HG03565 (cell line): ENCODE measurements at regions not wholly inside any gene's neighbourhood (a gene's known extent, or its start where the extent isn't known, plus 50 kb on each side); places are given as distances from the start of the nearest gene placed in this dataset.
"Not testable (repeated sequence)": the region's sequence is repeated elsewhere in the genome, so short reads cannot be mapped to it uniquely, and the experiment has no call there.

Source experiments
- ATAC-seq: cut with Tn5 transposase; IDR thresholded peaks from one replicate; pipeline ENCODE4 v1.9.1; 2021; ENCODE audit warnings: mild to moderate bottlenecking, moderate library complexity; ENCODE audit not compliant: unreplicated experiment

DNA sequence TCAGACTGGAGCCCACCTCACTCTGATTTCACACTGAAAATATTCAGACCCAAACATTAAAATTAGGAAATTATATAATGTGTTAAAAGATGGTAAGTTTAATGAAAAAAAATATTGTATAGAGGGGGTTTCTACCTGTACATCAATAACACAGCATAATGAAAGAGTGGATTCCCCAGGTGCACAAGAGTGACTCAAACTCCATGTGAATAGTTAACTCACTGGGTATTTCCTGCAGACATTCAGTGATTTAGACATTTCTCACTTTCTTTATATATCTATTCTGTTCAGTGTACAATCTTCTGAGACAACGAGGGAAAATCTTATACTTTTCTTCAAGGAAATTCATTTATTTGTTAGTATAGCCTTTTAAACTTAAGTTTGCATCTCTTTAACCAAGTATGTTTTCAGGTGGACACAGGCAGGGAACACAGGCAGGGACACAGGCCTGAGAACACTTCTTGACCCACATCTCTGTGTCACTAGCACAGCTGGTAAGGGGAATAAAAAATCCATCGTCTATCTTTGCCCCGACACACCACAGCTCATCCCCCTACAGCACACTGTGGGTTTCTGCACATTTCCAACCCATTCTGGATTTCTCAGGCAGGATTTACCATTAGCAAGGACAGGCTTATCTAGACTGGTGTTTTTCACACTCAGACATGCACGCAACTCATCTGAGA, 525.5 kb upstream of the BOD1L1 start:
- ATAC-seq = peak; percentile 52

DNA sequence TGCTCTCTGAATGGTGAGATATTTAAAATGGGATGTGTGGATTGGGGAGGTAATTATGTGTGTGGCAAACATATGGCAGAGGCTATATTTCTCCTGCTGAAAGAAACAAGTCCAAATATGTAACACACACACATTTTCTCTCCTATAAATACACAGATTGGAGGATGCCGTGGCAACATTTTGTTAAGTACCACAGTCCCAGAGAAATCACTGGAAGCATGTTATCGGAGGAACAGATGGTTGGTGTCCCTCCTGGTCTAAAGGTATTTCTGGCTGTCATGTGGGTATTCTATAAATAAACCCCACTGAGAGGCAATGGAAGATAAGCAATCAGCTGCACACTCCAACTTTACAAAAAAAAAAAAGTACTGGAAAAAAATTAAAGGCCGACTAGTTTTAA, 528.3 kb upstream of the BOD1L1 start:
- ATAC-seq = no peak

DNA sequence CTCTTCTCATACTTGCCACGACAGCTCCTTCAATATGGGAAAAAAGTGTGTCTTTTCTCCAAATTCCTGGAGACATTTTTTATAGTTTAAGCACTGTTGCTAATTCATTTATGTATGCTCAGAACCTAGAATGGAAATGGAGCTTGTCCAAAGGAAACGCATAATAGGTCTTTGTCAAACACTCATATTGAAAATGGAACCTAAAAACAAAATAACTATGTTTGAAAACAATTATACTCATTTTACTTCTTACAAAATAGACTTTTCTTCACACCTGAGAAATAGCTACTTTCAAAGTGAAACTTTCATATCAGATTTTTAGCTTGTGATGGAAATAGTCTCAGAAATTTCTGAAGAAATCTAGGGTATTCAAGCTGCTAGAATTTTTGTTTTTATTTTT, 529.7 kb upstream of the BOD1L1 start:
- peak; percentile 62 for ATAC-seq

DNA sequence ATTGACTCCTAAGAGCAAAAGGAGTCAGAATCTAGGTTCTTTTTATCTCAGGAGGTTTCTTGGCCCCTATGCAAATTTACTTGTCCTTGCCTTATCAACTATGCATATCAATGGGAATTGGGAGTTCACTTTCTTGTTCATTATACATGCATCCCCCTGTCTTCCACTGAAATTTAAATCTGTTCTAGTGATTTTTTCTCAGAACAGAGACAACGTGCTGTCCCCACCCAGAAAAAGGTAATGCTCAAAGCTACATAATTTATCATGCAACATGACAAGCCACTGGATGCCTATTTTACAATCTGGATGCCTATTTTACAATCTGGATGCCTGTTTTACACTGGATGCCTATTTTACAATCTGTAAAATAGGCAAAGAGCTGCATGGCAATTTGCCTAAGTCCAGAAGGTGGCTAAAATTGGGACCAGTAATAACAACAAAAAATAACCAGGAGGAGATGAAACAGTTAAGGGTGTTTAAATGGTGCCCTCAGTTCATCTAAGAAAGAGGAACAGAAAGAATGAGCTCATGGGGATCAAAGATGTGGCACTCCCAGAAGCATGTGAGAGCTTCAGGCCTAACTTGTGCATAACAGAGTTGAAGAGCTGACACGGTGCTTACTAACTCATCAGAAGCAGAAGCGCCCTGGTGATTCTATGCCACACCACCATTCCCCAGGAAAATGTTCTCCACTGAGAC, 537.8 kb upstream of the BOD1L1 start:
- peak; percentile 99 for ATAC-seq

DNA sequence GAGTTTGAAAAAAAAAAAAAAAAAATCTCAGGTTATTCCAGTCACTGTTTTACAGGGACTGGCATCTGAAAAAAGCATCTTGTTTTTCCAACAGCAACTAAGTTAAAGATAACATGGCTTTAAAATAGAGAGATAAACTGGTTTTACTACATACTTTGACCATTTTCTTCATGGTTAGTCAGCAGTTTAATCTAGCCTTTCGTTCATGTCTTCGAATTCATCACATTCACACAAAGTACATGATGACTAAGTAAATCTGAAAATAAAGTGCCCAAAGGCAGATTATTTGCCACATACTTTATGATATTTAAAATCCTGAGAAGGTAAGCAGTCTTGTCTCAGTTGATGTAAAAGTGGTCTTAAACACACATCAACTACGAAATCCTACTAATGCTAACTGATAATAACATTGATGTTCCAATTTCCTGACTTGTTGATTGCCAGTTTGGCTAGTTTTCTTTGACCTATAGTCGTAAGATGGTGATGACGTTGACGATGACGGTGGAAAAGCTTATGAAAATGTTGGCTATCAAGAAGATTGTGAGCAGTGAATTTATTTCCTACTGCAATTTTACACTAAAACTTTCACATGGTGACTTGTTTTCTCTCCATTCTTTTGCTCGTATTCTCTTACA, 540.5 kb upstream of the BOD1L1 start:
- no peak for ATAC-seq

DNA sequence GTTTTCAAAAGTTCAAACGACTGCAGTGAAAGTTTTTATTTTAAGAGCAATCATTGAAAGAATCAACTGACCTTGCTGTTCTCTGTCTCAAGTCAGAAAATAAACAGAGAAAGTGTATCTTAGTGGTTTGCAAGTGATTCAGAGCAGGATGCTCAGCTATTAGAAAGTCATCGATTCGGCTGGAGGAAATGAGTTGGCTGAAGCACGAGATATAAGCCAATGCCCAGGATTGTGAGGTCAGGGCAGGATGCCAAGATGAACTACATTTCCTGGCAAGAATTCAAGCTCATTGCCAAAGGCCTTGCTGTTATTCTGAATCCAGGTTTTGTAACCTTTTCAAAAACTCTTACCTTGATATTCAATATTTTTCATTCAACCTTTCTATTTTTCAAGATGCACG, 541.4 kb upstream of the BOD1L1 start:
- peak; percentile 55 for ATAC-seq

DNA sequence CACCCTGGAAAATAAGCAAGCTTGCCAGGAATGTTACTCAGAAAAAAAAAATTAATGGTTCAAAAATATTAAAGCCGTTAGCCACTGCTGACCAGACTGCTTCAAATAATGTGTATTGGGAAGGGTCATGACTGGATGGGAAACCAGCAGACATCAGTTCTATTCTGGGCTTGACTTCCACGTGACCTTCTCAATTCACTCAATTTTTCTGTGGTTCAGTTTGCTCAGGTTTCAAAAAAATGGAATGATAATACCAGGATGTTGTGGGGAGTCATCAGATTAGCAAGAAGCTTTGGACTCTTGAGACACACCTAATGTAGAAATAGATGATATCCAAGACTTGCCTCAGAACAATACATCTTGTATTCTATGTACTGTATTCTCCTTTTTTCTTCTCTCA, 541.9 kb upstream of the BOD1L1 start:
- no peak for ATAC-seq

DNA sequence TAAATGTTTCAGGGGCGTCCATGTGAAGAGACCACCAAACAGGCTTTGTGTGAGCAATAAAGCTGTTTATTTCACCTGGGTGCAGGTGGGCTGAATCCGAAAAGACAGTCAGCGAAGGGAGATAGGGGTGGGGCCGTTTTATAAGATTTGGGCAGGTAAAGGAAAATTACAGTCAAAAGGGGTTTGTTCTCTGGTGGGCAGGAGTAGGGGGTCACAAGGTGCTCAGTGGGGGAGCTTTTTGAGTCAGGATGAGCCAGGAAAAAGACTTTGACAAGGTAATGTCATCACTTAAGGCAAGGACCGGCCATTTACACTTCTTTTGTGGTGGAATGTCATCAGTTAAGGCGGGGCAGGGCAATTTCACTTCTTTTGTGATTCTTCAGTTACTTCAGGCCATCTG, 542.4 kb upstream of the BOD1L1 start:
- ATAC-seq = not testable (repeated sequence)

DNA sequence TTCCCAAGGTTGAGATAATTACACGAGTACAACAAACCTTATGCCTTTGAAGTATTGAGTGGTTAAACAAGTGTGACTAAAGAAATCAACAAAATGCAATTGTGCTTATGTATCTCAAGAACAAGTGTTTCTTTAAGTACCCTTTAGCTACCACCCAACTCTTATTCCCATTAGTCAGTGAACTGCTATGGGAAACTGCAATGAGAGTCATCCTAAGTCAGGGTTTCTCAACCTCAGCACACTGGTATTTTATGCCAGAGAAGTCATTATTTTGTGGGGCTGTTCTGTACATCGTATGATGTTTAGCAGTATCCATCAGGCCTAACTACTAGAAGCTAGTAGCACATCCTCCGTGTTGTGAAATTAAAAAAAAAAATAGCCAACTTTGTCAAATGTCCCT, 549.1 kb upstream of the BOD1L1 start:
- no peak for ATAC-seq

DNA sequence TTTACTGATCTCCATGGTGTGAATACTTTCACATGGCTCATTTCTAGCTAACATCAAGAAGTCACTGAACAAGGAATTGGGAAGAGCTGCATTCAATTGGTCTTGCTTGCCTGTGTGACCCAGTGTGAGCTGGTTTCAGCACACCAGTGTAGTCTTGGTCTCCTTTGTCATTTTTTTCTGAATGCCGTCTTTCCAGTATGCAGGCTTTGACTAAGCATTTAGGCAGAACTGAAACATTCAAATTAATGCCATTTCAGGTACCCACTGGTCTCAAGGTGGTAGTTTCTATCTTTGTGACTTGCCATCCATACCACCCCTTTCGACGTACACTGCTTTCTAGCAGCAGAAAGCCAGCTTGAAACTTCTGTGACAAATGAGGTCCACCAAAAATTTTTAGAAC, 550.5 kb upstream of the BOD1L1 start:
- ATAC-seq = peak; percentile 76

DNA sequence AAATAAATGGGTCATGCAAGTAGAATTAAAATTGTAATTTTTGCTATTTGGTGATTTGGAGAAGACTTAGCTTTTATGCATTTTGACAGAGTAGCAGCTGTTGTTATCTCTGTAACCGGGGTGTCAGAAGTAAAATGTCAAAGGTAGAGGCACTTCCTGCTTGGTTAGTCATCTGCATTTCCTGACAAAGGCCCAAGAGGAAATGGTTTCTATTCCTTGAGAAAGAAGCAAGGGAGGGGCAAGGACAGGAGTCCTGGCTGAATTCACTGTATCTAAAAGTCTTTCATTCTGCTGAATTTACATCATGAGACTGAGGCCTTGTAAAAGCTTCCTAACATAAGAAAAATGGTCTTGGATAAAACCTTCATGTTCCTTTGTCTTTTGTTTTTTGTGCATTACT, 550.9 kb upstream of the BOD1L1 start:
- ATAC-seq = peak; percentile 64

DNA sequence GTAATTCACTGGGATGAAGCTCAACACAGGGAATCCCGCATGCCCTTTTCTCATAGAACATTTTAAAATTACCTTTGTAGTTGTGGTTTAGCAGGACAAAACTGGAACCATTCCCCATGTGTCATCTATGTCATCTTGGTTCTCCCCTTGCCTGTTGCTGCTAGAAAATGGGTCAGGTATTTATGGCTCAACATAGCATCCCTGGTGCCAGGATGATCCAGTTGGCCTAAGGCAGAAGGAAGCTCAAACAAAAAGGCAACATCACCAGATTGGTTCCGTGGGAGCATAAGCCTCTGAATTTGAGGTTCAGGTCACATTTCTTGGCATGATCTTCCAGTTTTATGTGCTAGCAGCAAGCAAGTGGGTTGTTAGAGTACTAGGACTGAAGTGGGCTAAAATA, 552.6 kb upstream of the BOD1L1 start:
- ATAC-seq = no peak

DNA sequence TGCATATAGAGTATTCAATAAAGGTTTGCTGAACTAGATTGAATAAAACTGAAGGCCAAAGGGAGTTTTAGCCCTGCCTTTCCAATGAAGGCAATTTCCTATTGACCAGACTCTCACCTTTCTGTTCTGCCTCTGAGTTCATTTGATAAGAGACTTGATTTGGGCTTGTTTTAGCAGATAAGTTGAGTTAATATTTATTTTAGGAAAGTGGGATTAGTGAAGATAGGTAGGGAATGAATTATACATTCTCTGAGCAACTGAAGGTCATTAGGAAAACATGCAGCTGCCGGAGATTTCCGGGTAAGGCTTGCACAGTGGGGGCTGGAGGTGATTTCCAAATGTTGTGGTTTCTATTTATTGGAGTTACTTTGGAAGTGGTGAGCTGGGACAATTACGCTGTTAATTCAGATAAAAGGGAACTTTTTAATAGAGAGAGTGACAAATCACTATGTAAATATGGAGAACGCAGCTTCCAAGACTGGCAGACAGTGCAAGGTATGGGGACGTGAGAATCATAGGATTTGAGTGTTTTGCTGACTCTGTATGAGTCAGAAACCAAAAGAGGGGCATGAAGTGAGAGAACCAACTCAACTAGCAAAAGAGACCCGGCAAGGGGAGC, 553.6 kb upstream of the BOD1L1 start:
- no peak for ATAC-seq

DNA sequence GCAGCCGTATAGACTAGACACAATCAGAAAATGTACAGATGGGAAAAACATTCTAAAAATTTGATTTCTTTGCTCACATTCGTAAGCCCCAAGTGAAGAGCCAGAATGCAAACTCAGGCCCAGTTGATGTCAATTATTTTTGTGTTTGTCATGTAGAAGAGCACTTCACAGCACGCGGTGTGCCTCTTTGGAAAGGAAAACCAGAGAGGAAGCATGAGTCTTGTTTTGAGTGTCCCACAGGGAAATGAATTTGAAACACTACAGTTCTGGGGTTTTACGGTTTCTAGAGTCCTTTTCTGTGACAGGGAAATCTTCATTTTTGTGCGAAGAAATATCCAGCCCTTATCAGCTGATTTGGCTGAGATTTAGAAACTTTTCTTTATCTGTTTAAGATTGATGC, 554.6 kb upstream of the BOD1L1 start:
- no peak for ATAC-seq

DNA sequence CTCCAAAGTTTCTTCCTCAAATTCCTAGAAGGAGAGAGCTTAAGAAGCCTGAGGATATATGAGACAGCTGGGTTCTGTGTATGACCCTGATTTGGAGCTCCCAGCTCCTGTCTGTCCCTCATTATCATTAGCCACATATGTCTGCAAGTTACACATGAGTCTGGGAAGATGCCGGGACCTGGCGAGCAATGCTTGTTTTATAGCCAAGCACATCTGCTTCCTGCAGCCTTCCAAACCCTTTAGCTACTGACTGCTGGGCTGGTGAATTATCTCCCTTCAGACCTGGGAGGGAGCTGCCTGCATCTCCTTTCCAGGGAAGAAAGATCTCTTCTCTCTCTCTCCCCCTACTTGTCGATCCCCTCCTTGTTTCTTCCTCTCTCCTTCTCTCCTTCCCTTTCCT, 556.7 kb upstream of the BOD1L1 start:
- no peak for ATAC-seq

DNA sequence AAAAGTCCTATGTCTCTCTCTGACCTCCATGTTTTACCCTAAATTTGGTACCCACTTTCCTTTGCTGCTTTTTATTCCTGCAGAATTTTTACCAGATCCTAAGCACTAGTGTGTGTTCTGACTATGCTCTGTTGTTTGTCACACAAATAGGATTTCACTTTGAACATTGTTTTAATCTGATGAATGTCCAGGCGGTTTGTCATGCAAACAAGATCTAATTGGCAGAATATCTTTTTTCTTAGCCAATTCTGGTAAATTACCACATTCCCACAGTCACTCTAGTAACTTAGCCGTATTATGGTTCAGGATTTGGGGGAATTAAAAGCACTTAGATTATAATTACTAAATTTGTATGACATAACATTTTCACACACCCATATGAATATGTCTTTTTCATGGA, 557.2 kb upstream of the BOD1L1 start:
- ATAC-seq = no peak

DNA sequence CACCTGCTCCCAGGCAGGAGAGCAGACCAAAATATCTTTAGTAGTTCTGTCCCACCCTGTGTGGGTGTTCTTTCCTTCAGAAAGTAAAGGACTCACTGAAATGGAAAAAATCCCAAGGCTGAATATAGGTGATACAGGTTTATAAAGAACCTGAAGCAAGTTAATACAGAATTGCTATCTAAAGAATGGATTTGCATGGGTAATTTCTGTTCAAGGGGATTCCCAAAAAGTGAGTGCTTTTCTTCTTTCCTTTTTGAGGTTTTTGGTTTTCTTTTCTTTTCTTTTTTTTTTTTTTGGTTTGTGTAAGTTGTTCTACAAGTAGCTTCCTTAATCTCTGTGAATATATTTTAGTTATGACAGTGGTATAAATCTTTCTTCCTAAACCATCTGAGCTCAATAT, 560.7 kb upstream of the BOD1L1 start:
- no peak for ATAC-seq

DNA sequence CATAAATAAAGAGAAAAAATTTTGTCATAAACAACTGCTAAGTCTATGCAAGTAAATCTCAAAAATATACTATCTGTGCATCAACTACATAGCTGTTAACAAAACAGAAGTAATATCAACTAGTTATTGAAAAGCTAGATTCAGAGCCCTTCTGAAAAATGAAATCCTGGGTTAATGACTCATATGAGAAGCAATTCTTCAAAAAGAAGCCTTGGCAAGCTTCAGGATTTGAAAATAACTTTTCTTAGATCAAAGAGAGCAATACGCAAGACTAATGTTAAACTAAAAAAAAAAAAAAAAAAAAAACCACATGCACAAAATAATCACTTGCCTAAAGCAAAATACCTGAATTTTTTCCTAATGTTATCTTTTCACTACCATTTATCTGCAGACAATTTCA, 566.1 kb upstream of the BOD1L1 start:
- ATAC-seq = no peak

DNA sequence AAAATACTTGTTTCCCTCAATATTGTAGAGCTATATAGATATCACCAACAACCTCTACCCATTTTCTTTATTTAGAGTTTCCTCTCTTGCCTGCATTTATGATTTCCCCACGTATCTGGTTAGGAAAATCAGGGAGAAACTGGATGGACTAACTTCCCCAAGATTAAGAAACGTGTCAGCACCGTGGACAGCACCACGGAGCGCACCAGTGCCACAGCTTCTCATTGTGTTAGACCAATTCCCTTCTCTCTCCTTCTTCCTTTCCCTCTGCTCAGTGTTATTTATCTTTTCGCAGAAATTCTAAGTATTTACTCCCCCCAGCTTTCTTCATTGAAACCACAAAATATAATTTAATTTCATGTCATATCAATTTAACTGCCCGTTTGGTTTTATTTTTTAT, 568.6 kb upstream of the BOD1L1 start:
- ATAC-seq = no peak

DNA sequence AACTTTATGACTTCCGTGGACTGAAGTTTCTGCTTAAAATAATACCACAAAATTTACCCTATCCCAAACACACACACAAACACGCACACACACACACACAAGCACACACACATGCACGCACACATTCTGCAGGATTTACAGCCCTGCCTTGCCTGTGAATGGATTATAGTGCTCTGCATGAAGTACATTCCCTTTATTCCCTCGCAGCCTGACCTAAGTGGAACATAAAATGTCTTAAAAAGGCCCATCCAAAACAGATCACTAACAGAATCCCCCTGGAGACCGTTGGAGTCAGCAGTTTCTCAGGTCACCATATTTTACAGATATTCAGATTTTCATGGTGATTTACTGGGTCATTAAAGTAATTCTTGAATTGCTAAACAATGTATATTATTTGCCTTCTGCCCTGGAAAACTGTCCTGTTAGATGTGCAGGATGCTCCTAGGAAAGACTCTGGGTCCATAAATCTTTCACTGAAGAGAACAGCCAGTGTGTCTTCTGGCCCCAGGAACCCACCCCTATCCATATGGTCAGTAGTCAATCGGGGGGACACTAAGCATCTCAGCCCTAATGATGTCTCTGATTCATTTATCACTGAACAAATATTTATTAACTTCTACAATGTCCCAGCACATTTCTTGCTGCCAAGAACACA, 587.7 kb upstream of the BOD1L1 start:
- no peak for ATAC-seq

DNA sequence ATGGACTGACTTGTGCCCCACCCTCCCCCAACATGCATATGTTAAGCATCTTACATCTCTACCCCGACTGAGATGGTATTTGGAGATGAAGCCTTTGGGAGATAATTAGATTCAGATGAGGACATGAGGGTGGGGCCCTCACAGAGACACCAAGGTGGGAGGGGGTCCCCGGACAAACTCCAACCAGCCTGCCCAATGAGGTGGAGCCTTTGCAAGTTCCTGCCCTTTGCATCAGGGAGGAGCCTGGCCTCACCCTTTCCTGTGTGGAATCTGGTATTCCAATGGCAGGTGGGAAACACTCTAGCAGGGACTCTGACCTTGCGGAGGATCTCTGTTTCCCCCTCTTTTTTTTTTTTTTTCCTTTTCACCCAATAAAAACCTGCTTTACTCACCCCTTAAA, 589.9 kb upstream of the BOD1L1 start:
- no peak for ATAC-seq
